Endothelial cell of umbilical vein (primary cell): ENCODE measurements at regions not wholly inside any gene's neighbourhood (a gene's known extent, or its start where the extent isn't known, plus 50 kb on each side); places are given as distances from the start of the nearest gene placed in this dataset.

Source experiments
- BruUV-seq: library from RNA; stranded (reverse); fragments of 400-500 nt; replicated peaks from 2 replicates; lab custom pipeline; 2021; lab: Mats Ljungman, UMichigan
- CTCF ChIA-PET: fragments of 300-600, 350-600 bp; sonication (Branson Sonifier 250); formaldehyde crosslinking; loops from one replicate; lab custom pipeline; 2021; ENCODE audit warnings: antibody characterized with exemption, inconsistent platforms; lab: Charles Lee
- POLR2A ChIA-PET: fragments of 300-600, 350-600 bp; sonication (Branson Sonifier 250); formaldehyde crosslinking; loops from one replicate; lab custom pipeline; 2021; ENCODE audit warnings: antibody characterized with exemption, inconsistent platforms; lab: Charles Lee
- DNase-seq: peaks from one replicate; pipeline ENCODE4 v3.0.0-alpha.2; 2011; ENCODE audit warnings: low read depth, low spot score
- FAIRE-seq: peaks from 2 replicates; lab custom pipeline; 2011; peaks lifted over from hg19 to GRCh38; lab: Jason Lieb, UNC
- H2AFZ ChIP-seq: 2 replicates; pipeline ENCODE4 v1.6.0; 2012; ENCODE audit warnings: low read depth, low read length, control low read depth, inconsistent platforms
- H3K27ac ChIP-seq: 2 replicates; pipeline ENCODE4 v1.5.1; 2011; ENCODE audit warnings: low read depth, mild to moderate bottlenecking, control low read depth, low read length, moderate library complexity; ENCODE audit not compliant: insufficient read depth
- H3K27me3 ChIP-seq, 2 experiments: 2 replicates each; pipeline versions ENCODE4 v1.6.0 to v1.6.1; 2011; ENCODE audit warnings: low read length in 2 of 2, mixed read lengths in 1 of 2; ENCODE audit not compliant: control insufficient read depth in 2 of 2, insufficient read depth in 2 of 2
- H3K36me3 ChIP-seq, 2 experiments: 2 replicates in 1 of 2; 3 replicates in 1 of 2; pipeline ENCODE4 v1.5.1; 2011; ENCODE audit warnings: low read length in 2 of 2, mild to moderate bottlenecking in 1 of 2, moderate library complexity in 1 of 2; ENCODE audit not compliant: control insufficient read depth in 2 of 2, insufficient read depth in 2 of 2; ENCODE audit errors: extremely low read depth in 1 of 2
- H3K4me1 ChIP-seq: 3 replicates; pipeline ENCODE4 v1.5.1; 2011; ENCODE audit warnings: mild to moderate bottlenecking, low read length; ENCODE audit not compliant: control insufficient read depth, insufficient read depth; ENCODE audit errors: extremely low read depth
- H3K4me2 ChIP-seq: 2 replicates; pipeline ENCODE4 v1.6.1; 2011; ENCODE audit warnings: low read length, control low read depth, mixed read lengths; ENCODE audit not compliant: insufficient read depth
- H3K4me3 ChIP-seq, 3 experiments: fragments of 200-600 bp in 1 of 3; sonication (generic), shearing (Covaris generic) in 1 of 3; replicated peaks in 1 of 3; 2 replicates each; pipeline ENCODE4 v1.5.1; 2011 to 2016; ENCODE audit warnings: control low read depth in 3 of 3, low read length in 3 of 3, mild to moderate bottlenecking in 2 of 3, inconsistent platforms in 1 of 3, low read depth in 1 of 3, moderate library complexity in 1 of 3; ENCODE audit not compliant: insufficient read depth in 1 of 3
- H3K79me2 ChIP-seq: 2 replicates; pipeline ENCODE4 v1.6.0; 2012; ENCODE audit warnings: low read length, inconsistent platforms; ENCODE audit not compliant: control insufficient read depth, insufficient read depth
- H3K9ac ChIP-seq: replicated peaks from 2 replicates; pipeline ENCODE3; 2011; ENCODE audit warnings: low read length, control low read depth; ENCODE audit not compliant: insufficient read depth; ENCODE audit errors: extremely low read depth
- H3K9me1 ChIP-seq: replicated peaks from 3 replicates; pipeline ENCODE4 v1.6.0; 2011; ENCODE audit warnings: mild to moderate bottlenecking, low read length; ENCODE audit not compliant: control insufficient read depth, insufficient read depth; ENCODE audit errors: extremely low read depth
- H3K9me3 ChIP-seq: replicated peaks from 2 replicates; pipeline ENCODE4 v1.5.1; 2012; ENCODE audit warnings: low read length, inconsistent platforms; ENCODE audit not compliant: control insufficient read depth, insufficient read depth
- H4K20me1 ChIP-seq: replicated peaks from 2 replicates; pipeline ENCODE3; 2011; ENCODE audit warnings: mild to moderate bottlenecking, low read length; ENCODE audit not compliant: control insufficient read depth, insufficient read depth; ENCODE audit errors: extremely low read depth
- CTCF ChIP-seq, 2 donors: IDR thresholded peaks; 1 replicate in 1 of 2; 2 replicates in 1 of 2; pipeline ENCODE4 v1.5.1; 2011; ENCODE audit warnings: low read length in 2 of 2, mild to moderate bottlenecking in 2 of 2, moderate library complexity in 2 of 2, control low read depth in 1 of 2, inconsistent platforms in 1 of 2, low read depth in 1 of 2; ENCODE audit not compliant: insufficient read depth in 1 of 2; ENCODE audit errors: extremely low read depth in 1 of 2
- EZH2 ChIP-seq: IDR thresholded peaks from 2 replicates; pipeline ENCODE4 v1.6.1; 2012; ENCODE audit warnings: borderline replicate concordance, low read depth, mild to moderate bottlenecking, moderate library complexity, low read length, inconsistent platforms; ENCODE audit not compliant: severe bottlenecking
- FOS ChIP-seq: IDR thresholded peaks from 2 replicates; pipeline ENCODE4 v1.6.1; 2011; ENCODE audit warnings: mild to moderate bottlenecking, low read length, moderate library complexity, borderline replicate concordance; ENCODE audit not compliant: insufficient read depth
- GATA2 ChIP-seq: IDR thresholded peaks from 2 replicates; pipeline ENCODE4 v1.7.0; 2011; ENCODE audit warnings: low read depth, mild to moderate bottlenecking, moderate library complexity, mixed read lengths, low read length; ENCODE audit not compliant: insufficient read length, insufficient read depth
- JUN ChIP-seq: IDR thresholded peaks from 2 replicates; pipeline ENCODE4 v1.6.1; 2011; ENCODE audit warnings: borderline replicate concordance, low read depth; ENCODE audit not compliant: insufficient read length, insufficient read depth
- MAX ChIP-seq: IDR thresholded peaks from 2 replicates; pipeline ENCODE4 v1.6.1; 2011; ENCODE audit not compliant: insufficient read depth, insufficient read length
- MYC ChIP-seq: IDR thresholded peaks from one replicate; pipeline ENCODE4 v1.6.1; 2011; ENCODE audit warnings: mild to moderate bottlenecking, low read depth, low read length
- POLR2A ChIP-seq: IDR thresholded peaks from 2 replicates; pipeline ENCODE4 v1.6.1; 2012; ENCODE audit warnings: low read depth, mild to moderate bottlenecking, control low read depth, low read length
- POLR2AphosphoS5 ChIP-seq: IDR thresholded peaks from 2 replicates; pipeline ENCODE4 v1.6.1; 2012; ENCODE audit warnings: low read depth, mild to moderate bottlenecking, control low read depth, low read length, moderate library complexity; ENCODE audit not compliant: insufficient read depth
- dilution Hi-C: fragments of 300-500 bp; cut with MboI; formaldehyde crosslinking; loops from one replicate; pipeline ENCODE4 v1.15.0; 2019; ENCODE audit warnings: low sequenced_read_pairs; ENCODE audit not compliant: extremely low pct_ligation_motif_present
- intact Hi-C: fragments of 100-400 bp; cut with micrococcal nuclease; formaldehyde crosslinking; loops from one replicate; pipeline ENCODE4 v1.10.0; 2022

- Histone ChIP-seq H3K79me2 (no peaks in the 10 kb centered on the region), H3K36me3 (no peaks in the 10 kb centered on the region), H3K27me3 (peaks cover 3 to 7% of the 10 kb centered on the region in 2 experiments), H3K9me1 (no peaks in the 10 kb centered on the region), H3K4me1 (no peaks in the 10 kb centered on the region), H3K4me3 (no peak overlapping the region), H3K9me3 (no peaks in the 10 kb centered on the region), H2AFZ (no peak overlapping the region), H3K9ac (no peak overlapping the region), H4K20me1 (no peaks in the 10 kb centered on the region), H3K4me2 (no peak overlapping the region), H3K27ac (no peak overlapping the region)
- intact Hi-C loops, result no loop called here
- dilution Hi-C loops, result no loop called here
- CTCF ChIA-PET, result interaction anchor here (1.6 kb wide), 1 partner anchor 9 kb away, joined by 4 read pairs; no protein-coding TSS in a partner anchor
- BruUV-seq, result no TSS peak
- POLR2A ChIA-PET, result no interaction called here
- no peak for TF ChIP-seq MAX
- TF ChIP-seq MYC, result no peak
- TF ChIP-seq JUN, result no peak
- TF ChIP-seq POLR2AphosphoS5, result no peak
- TF ChIP-seq FOS, result no peak
- no peak for TF ChIP-seq CTCF (IDR thresholded peaks at IDR 0.05; ENCODE audit: extremely low read depth in 1 of 2, insufficient read depth in 1 of 2, low read depth in 1 of 2, low read length in 2 of 2)
- TF ChIP-seq GATA2, result no peak
- no peak for TF ChIP-seq EZH2
- TF ChIP-seq POLR2A, result no peak
- no peak for DNase-seq
- FAIRE-seq, result no peak
These were observed 123.2 kb upstream of the SLC30A5 start for GRCh38 chr5:68970617-68971016.
